OCI-LY7 (cell line): ENCODE measurements at regions not wholly inside any gene's neighbourhood (a gene's known extent, or its start where the extent isn't known, plus 50 kb on each side); places are given as distances from the start of the nearest gene placed in this dataset.

ENCODE experiments used
- EZH2phosphoT487 ChIP-seq: fragments of 200-600 bp; sonication (generic); IDR thresholded peaks from 2 replicates; pipeline ENCODE4 v1.6.1; 2018; ENCODE audit warnings: low read depth, borderline replicate concordance, mild to moderate bottlenecking, mixed run types, antibody characterized with exemption, low read length, moderate library complexity, mixed read lengths
- TF ChIP-seq, protein P1 (sequence below): fragments of 200-600 bp; sonication (generic); conservative IDR thresholded peaks from 2 replicates; pipeline ENCODE4 v1.5.1; 2014; ENCODE audit warnings: mild to moderate bottlenecking, antibody characterized with exemption, low read length, moderate library complexity, mixed read lengths

- TF ChIP-seq, protein P1, sequence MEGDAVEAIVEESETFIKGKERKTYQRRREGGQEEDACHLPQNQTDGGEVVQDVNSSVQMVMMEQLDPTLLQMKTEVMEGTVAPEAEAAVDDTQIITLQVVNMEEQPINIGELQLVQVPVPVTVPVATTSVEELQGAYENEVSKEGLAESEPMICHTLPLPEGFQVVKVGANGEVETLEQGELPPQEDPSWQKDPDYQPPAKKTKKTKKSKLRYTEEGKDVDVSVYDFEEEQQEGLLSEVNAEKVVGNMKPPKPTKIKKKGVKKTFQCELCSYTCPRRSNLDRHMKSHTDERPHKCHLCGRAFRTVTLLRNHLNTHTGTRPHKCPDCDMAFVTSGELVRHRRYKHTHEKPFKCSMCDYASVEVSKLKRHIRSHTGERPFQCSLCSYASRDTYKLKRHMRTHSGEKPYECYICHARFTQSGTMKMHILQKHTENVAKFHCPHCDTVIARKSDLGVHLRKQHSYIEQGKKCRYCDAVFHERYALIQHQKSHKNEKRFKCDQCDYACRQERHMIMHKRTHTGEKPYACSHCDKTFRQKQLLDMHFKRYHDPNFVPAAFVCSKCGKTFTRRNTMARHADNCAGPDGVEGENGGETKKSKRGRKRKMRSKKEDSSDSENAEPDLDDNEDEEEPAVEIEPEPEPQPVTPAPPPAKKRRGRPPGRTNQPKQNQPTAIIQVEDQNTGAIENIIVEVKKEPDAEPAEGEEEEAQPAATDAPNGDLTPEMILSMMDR = no peak
- TF ChIP-seq EZH2phosphoT487 = no peak
Observed at GRCh38 chrX:4971646-4972045, 1257.0 kb downstream of the NLGN4X start.
